H1 (cell line): ENCODE measurements at regions not wholly inside any gene's neighbourhood (a gene's known extent, or its start where the extent isn't known, plus 50 kb on each side); places are given as distances from the start of the nearest gene placed in this dataset.

Source experiments
- CTCF ChIA-PET: fragments of 300-600 bp; sonication (Branson Sonifier 250); formaldehyde crosslinking; loops from one replicate; lab custom pipeline; 2021; ENCODE audit not compliant: partially characterized antibody; lab: Charles Lee
- POLR2A ChIA-PET: fragments of 300-600 bp; sonication (Branson Sonifier 250); formaldehyde crosslinking; loops from one replicate; lab custom pipeline; 2021; ENCODE audit warnings: inconsistent platforms; ENCODE audit not compliant: partially characterized antibody; lab: Charles Lee
- DNase-seq, 2 experiments: peaks; one replicate each; pipeline versions ENCODE4 v3.0.0 to v3.0.0-alpha.2; 2010 to 2022; ENCODE audit warnings: low spot score in 2 of 2, low read depth in 1 of 2, mixed read lengths in 1 of 2
- FAIRE-seq: peaks from 2 replicates; lab custom pipeline; 2011; peaks lifted over from hg19 to GRCh38; lab: Jason Lieb, UNC
- H2AFZ ChIP-seq: 2 replicates; pipeline ENCODE4 v1.8.1; 2012; ENCODE audit warnings: low read length, inconsistent platforms
- H2AK5ac ChIP-seq: 2 replicates; pipeline ENCODE4 v1.6.1; 2013; ENCODE audit warnings: low read depth, low read length
- H2BK120ac ChIP-seq: replicated peaks from 2 replicates; pipeline ENCODE3; 2013; ENCODE audit warnings: low read depth, low read length, inconsistent platforms
- H2BK12ac ChIP-seq: 2 replicates; pipeline ENCODE4 v1.6.1; 2013; ENCODE audit warnings: low read depth, low read length
- H2BK15ac ChIP-seq: 2 replicates; pipeline ENCODE4 v1.6.1; 2013; ENCODE audit warnings: low read length
- H2BK20ac ChIP-seq: 2 replicates; pipeline ENCODE4 v1.6.1; 2013; ENCODE audit warnings: low read length
- H2BK5ac ChIP-seq: 2 replicates; pipeline ENCODE4 v1.6.1; 2013; ENCODE audit warnings: low read depth, low read length
- H3K14ac ChIP-seq: 2 replicates; pipeline ENCODE4 v1.6.1; 2013; ENCODE audit warnings: inconsistent platforms; ENCODE audit not compliant: insufficient read length
- H3K18ac ChIP-seq: 2 replicates; pipeline ENCODE4 v1.6.1; 2013; ENCODE audit warnings: low read length; ENCODE audit errors: extremely low read depth
- H3K23ac ChIP-seq: 2 replicates; pipeline ENCODE4 v1.6.1; 2013; ENCODE audit warnings: inconsistent platforms; ENCODE audit not compliant: insufficient read length
- H3K23me2 ChIP-seq: 2 replicates; pipeline ENCODE4 v1.6.1; 2013; ENCODE audit warnings: low read depth, low read length
- H3K27ac ChIP-seq: 2 replicates; pipeline ENCODE4 v1.6.1; 2011; ENCODE audit warnings: low read depth, low read length, inconsistent platforms
- H3K27me3 ChIP-seq, 4 experiments: replicated peaks in 1 of 4; 1 replicate in 1 of 4; 2 replicates in 3 of 4; pipeline versions ENCODE4 v1.6.1 to v1.8.1; 2011 to 2013; ENCODE audit warnings: low read length in 3 of 4, mild to moderate bottlenecking in 3 of 4, inconsistent platforms in 2 of 4, mixed read lengths in 2 of 4, moderate library complexity in 1 of 4; ENCODE audit not compliant: control insufficient read depth in 3 of 4, insufficient read depth in 3 of 4; ENCODE audit errors: extremely low read depth in 1 of 4
- H3K36me3 ChIP-seq, 4 experiments: 2 replicates each; pipeline versions ENCODE4 v1.6.1 to v1.8.1; 2011 to 2013; ENCODE audit warnings: mild to moderate bottlenecking in 4 of 4, low read length in 3 of 4, moderate library complexity in 2 of 4, control low read depth in 1 of 4, inconsistent platforms in 1 of 4; ENCODE audit not compliant: insufficient read depth in 4 of 4, control insufficient read depth in 2 of 4
- H3K4ac ChIP-seq: replicated peaks from 2 replicates; pipeline ENCODE3; 2013; ENCODE audit warnings: low read length, low read depth, mixed read lengths, inconsistent platforms; ENCODE audit not compliant: insufficient read length
- H3K4me1 ChIP-seq, 4 experiments: replicated peaks in 1 of 4; 1 replicate in 1 of 4; 2 replicates in 3 of 4; pipeline versions ENCODE4 v1.6.1 to v1.8.1; 2011 to 2013; ENCODE audit warnings: low read length in 3 of 4, inconsistent platforms in 2 of 4, mixed read lengths in 1 of 4; ENCODE audit not compliant: insufficient read depth in 4 of 4, control insufficient read depth in 3 of 4
- H3K4me2 ChIP-seq, 2 experiments: 2 replicates each; pipeline versions ENCODE4 v1.6.1 to v1.8.1; 2011 to 2013; ENCODE audit warnings: low read depth in 2 of 2, low read length in 2 of 2, control low read depth in 1 of 2, inconsistent platforms in 1 of 2, mild to moderate bottlenecking in 1 of 2; ENCODE audit not compliant: insufficient read depth in 1 of 2
- H3K4me3 ChIP-seq, 4 experiments: fragments of 200-600, 300-600 bp in 1 of 4; sonication (generic), shearing (Covaris generic), sonication (Bioruptor Twin) in 1 of 4; 2 replicates each; pipeline versions ENCODE4 v1.5.1 to v1.8.1; 2011 to 2016; ENCODE audit warnings: low read length in 4 of 4, low read depth in 3 of 4, control low read depth in 2 of 4, inconsistent platforms in 2 of 4, mild to moderate bottlenecking in 2 of 4, mixed read lengths in 1 of 4, moderate library complexity in 1 of 4; ENCODE audit not compliant: insufficient read depth in 2 of 4; ENCODE audit errors: extremely low read depth in 1 of 4
- H3K56ac ChIP-seq: replicated peaks from 2 replicates; pipeline ENCODE3; 2013; ENCODE audit warnings: low read depth, mild to moderate bottlenecking, mixed read lengths, low read length, inconsistent platforms; ENCODE audit not compliant: insufficient read length
- H3K79me1 ChIP-seq: 2 replicates; pipeline ENCODE4 v1.6.1; 2013; ENCODE audit warnings: low read depth, low read length, control low read depth
- H3K79me2 ChIP-seq, 2 experiments: 2 replicates each; pipeline versions ENCODE4 v1.6.1 to v1.8.1; 2012 to 2013; ENCODE audit warnings: low read length in 2 of 2, mild to moderate bottlenecking in 2 of 2, inconsistent platforms in 1 of 2; ENCODE audit not compliant: insufficient read depth in 2 of 2, control insufficient read depth in 1 of 2
- H3K9ac ChIP-seq, 4 experiments: replicated peaks in 1 of 4; 1 replicate in 1 of 4; 2 replicates in 3 of 4; pipeline versions ENCODE4 v1.6.1 to v1.8.1; 2011 to 2013; ENCODE audit warnings: low read depth in 3 of 4, low read length in 3 of 4, control low read depth in 2 of 4, mild to moderate bottlenecking in 2 of 4, moderate library complexity in 2 of 4, inconsistent platforms in 1 of 4; ENCODE audit errors: extremely low read depth in 1 of 4
- H3K9me3 ChIP-seq, 2 experiments: 2 replicates each; pipeline versions ENCODE4 v1.6.1 to v1.8.1; 2012 to 2013; ENCODE audit warnings: mild to moderate bottlenecking in 2 of 2, moderate library complexity in 2 of 2, control low read depth in 1 of 2, inconsistent platforms in 1 of 2, low read depth in 1 of 2, low read length in 1 of 2, mixed read lengths in 1 of 2; ENCODE audit not compliant: insufficient read depth in 2 of 2
- H4K20me1 ChIP-seq, 2 experiments: replicated peaks in 1 of 2; 2 replicates each; pipeline versions ENCODE3 to v1.8.1; 2011 to 2013; ENCODE audit warnings: inconsistent platforms in 2 of 2, low read length in 2 of 2, mild to moderate bottlenecking in 1 of 2; ENCODE audit not compliant: insufficient read depth in 2 of 2, control insufficient read depth in 1 of 2
- H4K5ac ChIP-seq: 2 replicates; pipeline ENCODE4 v1.6.1; 2013; ENCODE audit warnings: low read length, low read depth, mixed read lengths, inconsistent platforms; ENCODE audit not compliant: insufficient read length
- H4K8ac ChIP-seq: 2 replicates; pipeline ENCODE4 v1.8.0; 2013; ENCODE audit warnings: mild to moderate bottlenecking, moderate library complexity, low read length, inconsistent platforms; ENCODE audit not compliant: insufficient read depth; ENCODE audit errors: extremely low read depth
- H4K91ac ChIP-seq: replicated peaks from 2 replicates; pipeline ENCODE3; 2013; ENCODE audit warnings: low read length, mixed read lengths, inconsistent platforms; ENCODE audit not compliant: insufficient read length
- BRCA1 ChIP-seq: IDR thresholded peaks from 2 replicates; pipeline ENCODE4 v1.6.1; 2012; ENCODE audit warnings: low read depth, low read length, improper control_type of control experiment
- EZH2 ChIP-seq: fragments of 200-600 bp; sonication (generic); IDR thresholded peaks from 2 replicates; pipeline ENCODE4 v1.7.1; 2012; ENCODE audit warnings: low read depth, mild to moderate bottlenecking, moderate library complexity, low read length, inconsistent platforms; ENCODE audit not compliant: severe bottlenecking
- KDM5A ChIP-seq: fragments of 200-600 bp; IDR thresholded peaks from 2 replicates; pipeline ENCODE4 v1.7.1; 2012; ENCODE audit warnings: mild to moderate bottlenecking, low read length, inconsistent platforms, mixed read lengths
- NANOG ChIP-seq: IDR thresholded peaks from 2 replicates; pipeline ENCODE4 v1.6.1; 2011; ENCODE audit warnings: low read length, low read depth, mild to moderate bottlenecking, inconsistent platforms; ENCODE audit not compliant: insufficient read depth, poor library complexity, severe bottlenecking
- POU5F1 ChIP-seq: IDR thresholded peaks from 2 replicates; pipeline ENCODE4 v1.6.1; 2011; ENCODE audit warnings: low read depth, mild to moderate bottlenecking, low read length, moderate library complexity
- WGBS, 2 experiments: shearing (Covaris generic) in 1 of 2; methylation state at CpG; one replicate each; pipeline versions ENCODE4 v1.1.6 to v1.1.7; 2013 to 2015; ENCODE audit warnings: low lambda C conversion rate in 2 of 2, mixed read lengths in 2 of 2, inconsistent platforms in 1 of 2, low coverage in 1 of 2, missing lambda C conversion rate in 1 of 2; ENCODE audit not compliant: insufficient replicate concordance in 2 of 2, insufficient coverage in 1 of 2, insufficient read length in 1 of 2; ENCODE audit errors: extremely low coverage in 1 of 2, missing lambda C conversion rate in 1 of 2; 5-methylcytosine and 5-hydroxymethylcytosine counted together

DNA sequence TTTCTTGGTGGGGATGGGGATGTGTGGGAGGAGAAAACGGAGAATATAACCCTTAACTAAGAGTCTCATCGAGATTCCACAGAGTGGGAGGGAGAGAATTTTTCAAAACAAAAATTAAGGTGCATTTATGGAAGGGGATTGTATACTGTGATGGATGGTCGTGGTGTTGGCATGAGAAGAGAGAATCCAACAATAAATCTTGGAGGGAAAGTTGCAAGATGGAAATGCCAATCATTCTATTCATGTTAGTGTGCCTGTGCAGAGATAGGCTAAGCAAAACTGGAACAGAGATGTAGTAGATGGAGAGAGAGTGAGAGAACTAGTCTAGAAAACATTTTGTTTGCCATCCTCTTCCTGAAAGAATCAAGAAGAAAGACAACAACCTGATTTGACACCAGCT is 613.1 kb downstream of the EBF1 start:
- Histone ChIP-seq H2BK15ac (no peak overlapping the region), H3K4me2 (no peak overlapping the region), H3K23ac (no peak overlapping the region), H3K36me3 (no peaks in the 10 kb centered on the region)
- TF ChIP-seq POU5F1 (no peak), BRCA1 (no peak), EZH2 (no peak), KDM5A (no peak), NANOG (no peak)
- TF ChIP-seq, all 59 proteins: peak for 0
- CTCF ChIA-PET: interaction anchor here (0.6 to 0.7 kb wide), 2 partner anchors 646 to 1128 kb away, joined by 3 read pairs; no protein-coding TSS in a partner anchor
- WGBS, 2 experiments: 91% methylated on average over 3 of the region's 3 CpGs; no CpG with 5 or more reads in 1 of the 2 experiments
- FAIRE-seq (no peak), DNase-seq (no peak)
- Histone ChIP-seq H4K8ac (no peak overlapping the region), H3K9ac (no peak overlapping the region), H3K79me2 (no peaks in the 10 kb centered on the region), H3K23me2 (no peaks in the 10 kb centered on the region), H3K4me1 (peaks cover 0 to 4% (median 0%) of the 10 kb centered on the region in 4 experiments; a peak in 1 of 7 replicates), H3K9me3 (0 out of 4 replicates have a peak, but pooled peaks cover 0 to 2% of the 10 kb centered on the region in 2 experiments), H2AFZ (0 out of 2 replicates have a peak overlapping the region, but pooled peaks have one; percentile 16), H3K18ac (no peak overlapping the region), H2BK20ac (no peak overlapping the region), H3K14ac (no peak overlapping the region), H4K20me1 (no peaks in the 10 kb centered on the region), H4K91ac (no peak overlapping the region), H2BK5ac (no peak overlapping the region), H2BK12ac (no peak overlapping the region), H3K4ac (no peak overlapping the region), H4K5ac (no peak overlapping the region), H3K56ac (no peak overlapping the region), H3K79me1 (no peaks in the 10 kb centered on the region), H2BK120ac (no peak overlapping the region), H3K4me3 (no peak overlapping the region), H3K27me3 (no peaks in the 10 kb centered on the region), H3K27ac (no peak overlapping the region), H2AK5ac (no peak overlapping the region)
- POLR2A ChIA-PET: no interaction called here
